H4 (cell line): ENCODE measurements at regions not wholly inside any gene's neighbourhood (a gene's known extent, or its start where the extent isn't known, plus 50 kb on each side); places are given as distances from the start of the nearest gene placed in this dataset.

ENCODE experiments used
- DNase-seq: peaks from one replicate; pipeline ENCODE4 v3.0.0-alpha.2; 2015; ENCODE audit warnings: low spot score

DNA sequence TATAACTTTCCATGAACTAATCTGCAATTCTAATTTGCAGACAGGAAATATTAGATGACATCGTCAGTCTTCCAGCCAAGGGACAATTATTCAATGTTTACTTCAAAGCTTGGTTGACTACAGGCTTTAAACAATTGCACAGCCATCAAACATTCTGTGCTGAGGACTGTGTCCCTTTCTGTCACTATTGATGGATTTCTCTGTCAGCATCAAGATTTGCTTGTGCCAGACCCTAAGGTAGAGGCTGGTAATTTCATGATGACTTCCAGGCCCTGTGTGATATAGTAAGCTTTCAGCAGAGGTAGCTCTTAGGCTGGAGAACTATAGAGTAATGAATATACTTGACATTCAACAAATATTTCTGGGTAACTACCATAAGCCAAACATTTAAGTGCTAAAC, 229.3 kb upstream of the ACTBL2 start:
- no peak for DNase-seq

DNA sequence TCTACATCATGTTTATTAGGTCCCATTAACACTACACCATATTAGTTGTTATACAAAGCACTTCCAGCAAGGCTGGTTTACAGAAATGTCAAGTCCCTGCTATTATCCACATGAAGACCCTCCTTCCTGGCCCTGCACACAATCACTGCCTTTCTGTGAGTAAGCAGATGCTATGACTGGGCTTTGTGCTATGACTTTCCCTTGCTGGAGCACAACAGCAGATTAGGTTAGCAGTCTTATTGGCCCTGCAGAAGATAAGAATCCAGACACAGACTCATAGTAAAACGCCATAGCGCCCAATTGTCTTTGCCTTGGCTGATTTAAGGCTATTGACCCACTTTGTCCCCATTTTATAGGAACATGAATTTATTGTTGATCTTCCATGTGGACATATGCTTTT, 228.9 kb upstream of the ACTBL2 start:
- DNase-seq = no peak

DNA sequence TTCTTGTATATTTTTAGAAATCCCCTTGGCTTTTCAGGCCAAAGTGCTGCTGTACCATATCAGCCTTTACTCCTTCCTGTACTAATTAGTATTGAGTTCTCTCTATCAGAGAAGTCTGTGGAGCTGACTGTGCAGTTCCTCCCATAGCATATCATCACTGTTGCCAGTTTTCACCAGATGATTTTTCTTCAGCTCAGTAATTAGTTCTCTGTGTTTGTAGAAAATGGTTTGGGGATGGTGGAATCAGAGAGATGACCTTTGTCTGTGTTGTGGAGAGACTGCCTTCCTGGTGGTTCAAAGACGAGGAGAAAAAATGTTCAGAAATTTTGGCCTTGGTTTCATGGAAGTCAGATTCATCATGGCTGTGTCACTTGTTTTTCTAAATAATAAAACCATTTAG, 227.5 kb upstream of the ACTBL2 start:
- DNase-seq = no peak

DNA sequence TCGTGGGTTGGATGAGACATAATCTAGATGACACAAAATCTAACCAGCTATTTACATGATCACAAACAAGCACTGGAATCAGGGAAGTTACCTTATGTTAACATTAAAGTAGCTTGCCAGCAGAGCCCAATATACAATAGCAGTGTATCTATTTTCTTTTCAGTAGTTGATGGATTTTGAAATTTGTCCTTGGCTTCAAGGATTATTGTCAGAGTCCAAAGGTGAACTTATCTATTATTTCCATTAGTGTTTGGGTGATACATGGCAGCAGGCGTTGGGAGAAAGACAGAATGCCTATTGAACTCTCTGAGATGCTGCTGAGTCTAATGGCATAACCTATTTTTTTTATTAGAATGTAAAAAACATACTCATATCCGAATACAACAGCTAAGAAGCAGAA, 223.2 kb upstream of the ACTBL2 start:
- no peak for DNase-seq

DNA sequence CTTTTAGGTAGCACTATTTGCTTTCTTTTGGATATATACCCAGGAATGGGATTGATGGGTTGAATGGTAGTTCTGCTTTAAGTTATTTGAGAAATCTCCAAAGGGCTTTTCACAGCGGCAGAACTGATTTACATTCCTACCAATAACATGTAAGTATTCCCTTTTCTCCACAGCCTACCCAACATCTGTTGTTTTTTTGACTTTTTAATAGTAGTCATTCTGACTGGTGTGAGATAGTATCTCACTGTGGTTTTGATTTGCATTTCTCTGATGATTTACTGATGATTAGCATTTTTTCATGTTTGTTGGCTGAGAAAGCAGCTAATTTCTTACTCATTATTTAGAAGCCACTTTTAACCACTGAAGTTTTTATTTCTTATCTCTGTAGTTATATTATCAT, 221.1 kb upstream of the ACTBL2 start:
- no peak for DNase-seq

DNA sequence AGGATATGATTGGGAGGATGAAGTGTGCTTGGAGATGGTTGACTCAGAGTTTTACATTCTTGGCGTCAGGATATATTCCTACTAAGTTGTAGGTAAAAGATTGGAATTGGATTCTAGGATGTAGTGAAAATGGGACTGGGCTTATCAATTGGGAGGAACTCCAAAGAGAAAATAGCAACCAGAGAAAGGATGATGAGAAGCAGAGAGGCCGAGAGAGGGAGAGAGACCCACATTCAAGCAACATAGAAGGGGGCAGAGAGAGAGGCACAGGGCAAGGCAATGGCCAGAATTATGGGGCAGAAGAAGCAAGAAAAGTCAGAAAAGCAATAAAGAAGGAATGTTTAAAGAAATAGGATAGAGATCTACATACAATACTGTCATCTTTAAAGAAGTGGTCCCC, 217.9 kb upstream of the ACTBL2 start:
- no peak for DNase-seq

DNA sequence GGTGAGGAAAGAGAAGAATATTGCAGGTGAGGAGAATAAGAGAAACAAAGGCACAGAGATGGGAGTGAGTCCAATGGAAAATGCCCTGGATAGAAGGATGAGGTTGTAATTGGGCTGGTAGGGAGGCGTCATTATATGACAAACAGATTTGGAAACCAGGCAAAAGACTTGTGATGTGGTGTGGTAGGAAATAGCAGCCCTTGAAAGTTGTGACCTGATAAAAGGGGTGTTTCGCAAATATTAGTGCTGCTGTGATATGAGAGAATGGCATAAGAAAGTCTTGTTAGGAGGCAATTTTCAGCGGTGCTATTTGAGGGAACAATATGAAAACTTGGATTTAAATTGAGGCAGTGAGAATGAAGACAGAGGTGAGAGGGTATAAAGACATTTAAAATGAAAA, 217.5 kb upstream of the ACTBL2 start:
- DNase-seq = no peak

DNA sequence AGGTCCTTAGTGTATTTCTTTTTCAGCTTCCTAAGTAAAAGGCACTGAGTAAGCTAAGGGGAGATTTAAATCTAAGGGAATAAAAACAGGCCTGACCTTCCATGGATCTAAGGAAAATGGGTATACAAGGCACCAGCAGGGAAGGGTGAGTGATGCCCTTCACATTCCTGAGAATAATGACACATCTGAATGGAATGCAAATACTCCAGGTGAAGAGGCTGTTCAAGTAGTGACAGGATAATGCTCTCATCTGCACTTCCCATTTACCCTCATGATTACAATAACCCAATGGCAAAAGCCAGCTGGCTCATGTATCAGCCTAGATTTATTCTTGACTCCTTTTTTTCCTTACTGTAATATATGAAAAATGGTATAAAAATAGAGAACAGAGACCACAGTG, 216.2 kb upstream of the ACTBL2 start:
- no peak for DNase-seq

DNA sequence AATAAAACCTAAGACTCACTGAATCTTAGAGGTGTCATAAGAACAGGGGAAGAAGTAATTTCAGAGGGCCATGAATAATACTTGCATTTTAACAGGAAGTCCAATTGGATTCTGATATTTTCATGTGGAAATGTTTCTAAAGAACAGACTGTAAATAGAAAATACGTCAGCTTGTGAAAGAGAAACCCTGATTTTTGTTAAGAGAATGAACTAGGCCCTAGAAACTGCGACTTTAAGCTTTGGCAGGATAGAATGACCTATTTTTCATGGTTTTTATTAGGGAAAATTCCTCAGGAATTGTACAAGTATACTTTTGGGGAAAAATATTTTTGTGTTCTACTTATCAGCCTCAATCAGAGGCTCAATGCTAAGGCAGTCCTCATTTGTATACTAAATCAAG, 215.5 kb upstream of the ACTBL2 start:
- no peak for DNase-seq

DNA sequence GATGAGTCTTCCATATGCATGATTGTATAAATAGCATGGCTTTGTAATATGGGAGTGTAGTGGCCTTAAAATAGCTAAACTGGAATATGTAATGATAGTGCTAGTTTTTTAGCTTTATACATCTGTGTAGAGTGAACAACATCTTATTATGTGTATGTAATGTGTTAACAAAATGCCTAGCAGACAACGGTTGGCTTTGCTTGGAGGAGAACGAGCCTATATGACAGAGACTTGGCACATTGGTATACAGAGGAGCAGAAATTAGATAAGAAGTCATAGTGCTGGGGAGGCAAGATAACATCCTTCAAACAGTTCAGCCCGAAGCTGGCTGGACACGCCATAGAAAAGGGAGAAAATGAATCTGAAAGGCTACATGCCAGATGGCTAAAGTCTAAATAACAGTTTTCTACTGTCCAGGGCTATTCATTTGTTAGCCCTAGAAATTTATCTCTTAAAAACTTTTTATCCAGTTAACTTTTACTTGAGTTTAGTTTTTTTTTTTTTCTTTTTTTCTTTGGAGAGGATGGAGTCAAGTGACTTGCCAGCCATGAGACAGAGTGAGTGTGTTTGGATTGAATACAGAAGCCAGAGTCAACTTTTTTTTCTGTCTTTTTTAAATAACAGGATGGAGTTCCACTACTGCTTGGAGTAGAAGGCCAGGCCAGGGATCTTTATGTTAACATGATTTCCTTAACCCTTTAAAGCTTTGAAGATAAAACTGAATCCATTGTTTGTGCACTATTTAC, 214.4 kb upstream of the ACTBL2 start:
- no peak for DNase-seq

DNA sequence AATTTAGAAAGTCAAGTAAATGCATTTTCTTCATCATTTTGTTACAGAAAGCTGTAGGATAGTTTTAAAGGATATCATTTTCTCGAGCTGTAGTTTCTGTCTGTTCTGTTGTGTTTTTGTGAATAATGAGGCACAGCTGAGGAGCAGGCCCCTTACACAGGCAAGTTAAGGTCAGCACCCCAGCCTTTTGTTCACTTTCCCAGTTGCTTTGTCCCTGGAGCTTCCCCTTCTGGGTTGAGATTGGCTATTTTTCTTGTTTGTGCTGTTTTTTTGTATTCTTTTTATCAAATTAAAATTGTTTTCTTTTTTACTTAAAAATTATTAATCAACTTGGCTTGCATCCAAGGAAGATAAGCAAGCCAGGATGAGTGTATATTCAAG, 213.8 kb upstream of the ACTBL2 start:
- DNase-seq = no peak

DNA sequence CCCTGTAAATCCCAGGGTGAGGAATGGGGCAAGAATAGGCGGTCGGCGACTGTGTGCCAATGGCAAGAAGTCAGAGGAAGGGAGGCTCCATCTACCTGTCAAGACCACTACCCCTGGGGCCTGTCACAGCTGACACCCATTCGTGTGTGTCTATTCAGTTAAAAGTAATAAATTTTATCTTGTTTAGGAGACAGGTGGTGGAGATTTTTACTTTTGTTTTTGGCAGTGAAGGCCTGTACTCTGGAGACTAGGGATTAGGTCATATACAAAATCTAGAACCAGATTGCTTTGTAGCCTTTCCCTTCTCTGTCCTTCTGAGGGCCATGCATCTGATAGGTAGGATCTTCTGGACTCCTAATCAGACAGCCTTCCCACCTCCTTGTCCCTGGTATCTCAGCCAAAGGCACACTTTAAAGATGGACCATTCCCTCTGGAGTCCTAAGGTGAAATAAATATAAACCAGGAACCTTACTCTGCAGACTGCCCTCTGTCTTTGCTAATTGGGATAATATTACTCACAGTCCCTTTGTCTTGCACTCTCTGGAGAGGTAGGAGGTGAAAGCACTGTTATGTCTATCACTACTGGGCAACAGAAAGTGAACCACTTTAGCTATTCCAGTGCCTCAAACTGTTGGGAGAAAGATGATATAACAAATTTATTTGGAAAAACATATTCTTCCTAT, 213.2 kb upstream of the ACTBL2 start:
- DNase-seq = no peak

DNA sequence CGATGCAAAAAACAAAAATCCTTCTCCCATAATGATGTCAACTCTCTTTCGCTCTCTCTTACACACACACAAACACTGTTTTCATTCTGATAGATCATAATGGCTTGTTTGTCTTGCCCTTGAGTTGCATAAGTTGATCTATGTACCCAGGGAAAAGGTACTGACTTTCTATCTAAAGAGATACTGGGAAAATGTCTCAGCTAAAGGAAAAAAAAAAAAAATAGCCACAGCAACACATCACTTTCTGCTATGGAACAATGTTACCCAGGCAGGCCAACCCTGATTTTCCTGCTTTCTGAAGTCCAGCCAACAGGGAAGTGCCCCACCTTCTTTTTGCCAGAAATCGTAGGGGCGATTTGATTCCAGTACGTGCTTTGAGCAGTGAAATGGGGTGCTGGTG, 212.6 kb upstream of the ACTBL2 start:
- DNase-seq = no peak

DNA sequence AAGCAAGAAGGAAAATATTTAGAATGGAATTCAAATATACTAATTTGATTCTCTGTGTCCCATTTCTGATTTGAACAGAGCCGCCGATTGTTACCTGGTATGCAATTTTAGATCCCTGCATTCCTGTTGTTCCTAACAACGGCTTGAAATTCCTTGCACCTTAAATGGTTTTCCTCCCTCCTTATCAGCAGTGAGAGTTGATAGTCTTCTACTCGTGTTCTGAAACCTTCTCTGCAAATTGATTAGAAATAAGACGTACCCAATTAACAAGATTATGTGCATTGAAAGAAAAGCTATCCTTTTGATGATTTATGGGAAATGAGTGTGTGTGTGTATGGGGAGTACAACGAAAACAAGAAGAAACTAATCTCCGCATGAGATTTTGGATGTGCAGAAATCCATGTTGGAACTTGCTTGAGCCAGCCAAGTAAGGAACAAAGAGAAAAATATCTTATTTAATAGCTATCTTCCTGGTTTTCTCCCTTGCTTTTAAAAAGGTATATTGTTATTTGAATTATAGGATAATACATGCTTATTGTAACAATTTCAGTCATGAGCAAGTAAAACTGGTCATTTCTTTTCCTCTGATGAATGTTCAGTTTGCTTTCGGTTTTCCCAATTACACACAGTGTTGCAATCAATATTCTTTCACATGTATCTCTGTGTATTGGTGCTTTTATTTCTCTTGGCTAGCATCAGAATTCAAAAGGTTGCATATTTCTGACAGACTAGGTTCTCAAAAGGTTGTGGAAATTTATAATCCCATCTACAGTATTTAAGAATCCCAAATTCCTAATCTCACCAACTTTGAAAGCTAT, 211.1 kb upstream of the ACTBL2 start:
- DNase-seq = no peak

DNA sequence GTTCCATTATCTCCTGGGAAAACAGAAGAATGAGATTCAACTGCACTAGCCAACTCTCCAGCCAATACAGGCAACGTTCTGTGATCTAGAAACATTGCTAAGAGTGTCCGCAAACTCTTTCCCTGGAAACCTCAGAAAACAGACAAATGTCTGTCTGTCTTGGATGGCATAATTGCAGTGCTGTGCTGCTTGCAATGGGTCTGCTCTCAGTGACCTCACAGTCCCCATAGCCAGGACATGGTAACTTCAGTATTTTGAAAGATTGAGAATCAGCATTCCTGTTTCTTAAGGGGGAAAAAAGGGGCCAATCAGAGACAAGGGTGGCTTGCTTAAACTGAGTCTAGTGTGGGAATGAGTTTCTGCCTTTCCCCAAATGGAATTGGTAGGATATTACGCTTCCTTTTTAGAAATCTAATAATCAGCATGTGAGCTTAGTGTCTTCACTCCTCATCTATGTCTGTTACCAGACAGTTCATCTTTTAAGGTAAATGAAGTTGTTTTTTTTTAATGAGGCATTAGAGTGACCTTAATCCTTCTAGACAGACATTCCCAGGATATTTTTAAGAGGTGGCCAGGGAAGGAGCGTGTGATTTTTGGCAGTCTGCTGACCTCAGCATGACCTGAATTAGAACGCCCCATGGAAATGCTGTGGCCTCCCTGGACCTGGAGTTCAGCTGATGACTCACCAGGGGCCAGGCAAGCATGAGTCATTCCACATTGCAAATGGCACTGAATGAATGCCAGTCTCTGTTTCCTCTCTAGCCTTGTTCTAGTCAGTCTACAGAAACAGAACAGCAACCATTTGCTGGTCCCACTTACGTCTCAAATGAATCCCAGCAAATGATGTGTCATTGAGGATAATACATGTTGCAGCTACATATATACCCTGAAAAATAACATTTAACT, 210.2 kb upstream of the ACTBL2 start:
- DNase-seq = peak; percentile 92

DNA sequence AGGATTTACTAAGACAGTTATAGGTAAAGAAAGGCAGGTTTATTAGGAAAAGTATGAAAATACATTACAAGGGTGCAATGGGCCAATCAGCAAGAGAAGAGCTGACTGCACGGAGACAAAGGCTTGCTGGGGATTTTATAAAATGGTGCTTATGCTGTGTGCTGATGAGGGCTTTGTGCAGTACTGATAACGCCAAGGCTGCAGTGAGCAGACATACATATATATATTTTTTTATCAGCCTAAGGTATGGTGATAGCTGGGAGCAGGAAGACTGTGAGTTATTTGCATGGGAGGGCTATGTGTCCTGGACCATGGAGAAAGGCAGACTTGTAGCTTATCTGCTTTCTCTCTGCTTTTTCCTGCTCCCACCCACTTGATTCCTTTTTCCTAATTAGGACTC, 208.1 kb upstream of the ACTBL2 start:
- DNase-seq = no peak

DNA sequence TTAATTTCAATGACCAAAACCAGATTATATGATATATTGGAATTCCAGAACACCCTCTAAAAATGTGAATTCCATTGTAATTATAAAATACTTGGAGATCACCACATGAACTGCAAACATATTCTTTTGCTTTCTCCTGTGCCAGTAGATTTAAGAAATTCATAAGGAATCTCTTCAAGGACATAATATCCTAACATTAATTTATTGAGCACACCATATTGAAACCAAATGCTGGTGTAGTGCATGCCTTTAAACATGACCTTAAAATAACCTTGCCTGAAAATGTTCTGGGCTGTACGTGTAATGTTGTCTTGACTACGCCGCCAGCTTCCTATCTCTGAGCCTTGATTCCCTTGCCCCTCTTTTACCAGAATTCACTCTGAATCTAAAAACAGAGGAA, 205.0 kb upstream of the ACTBL2 start:
- no peak for DNase-seq

DNA sequence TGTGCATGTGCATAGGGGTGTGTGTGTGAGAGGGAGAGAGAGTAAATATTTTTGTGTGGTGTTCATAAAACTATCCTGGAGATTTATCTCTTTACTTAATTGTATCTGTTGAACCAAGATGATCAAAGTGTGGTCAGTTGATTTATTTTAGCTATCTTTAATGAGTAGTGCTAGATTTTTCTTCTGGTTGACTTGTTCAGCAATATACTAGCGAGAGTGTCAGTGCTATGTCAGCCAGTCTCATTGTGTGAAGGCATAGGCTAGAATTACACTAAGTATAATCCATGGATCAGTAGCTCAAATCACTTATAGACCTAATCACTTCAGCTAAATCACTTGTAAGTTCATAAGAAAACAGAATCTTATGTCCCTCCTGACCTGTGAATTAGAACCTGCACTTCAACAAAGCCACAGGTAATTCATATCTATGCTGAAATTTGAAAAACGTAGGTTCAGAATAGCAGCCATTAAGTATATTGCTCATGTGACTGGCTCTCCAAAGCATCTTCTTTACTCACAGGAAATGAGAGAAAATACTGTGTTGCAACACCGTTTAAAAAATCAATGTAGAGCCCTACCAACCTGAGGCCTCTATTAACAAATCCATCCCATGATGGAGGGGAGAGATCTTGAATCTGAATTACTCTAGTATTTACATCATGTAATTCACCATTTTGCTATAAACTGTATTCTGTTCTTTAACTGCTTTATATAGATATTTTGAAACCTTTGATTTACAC, 203.1 kb upstream of the ACTBL2 start:
- no peak for DNase-seq

DNA sequence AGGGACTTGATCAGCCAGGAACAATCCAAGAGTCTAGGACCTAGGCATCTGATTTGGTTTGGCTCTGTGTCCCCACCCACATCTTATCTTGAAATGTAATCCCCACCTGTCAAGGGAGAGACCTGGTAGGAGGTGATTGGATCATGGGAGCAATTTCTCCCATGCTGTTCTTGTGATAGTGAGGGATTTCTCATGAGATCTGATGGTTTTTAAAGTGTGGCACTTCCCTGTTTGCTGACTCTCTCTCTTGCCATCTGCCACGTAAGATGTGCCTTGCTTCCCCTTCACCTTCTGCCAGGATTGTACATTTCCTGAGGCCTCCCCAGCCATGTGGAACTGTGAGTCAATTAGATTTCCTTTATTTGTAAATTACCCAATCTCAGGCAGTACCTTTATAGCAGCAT, 201.7 kb upstream of the ACTBL2 start:
- DNase-seq = no peak

DNA sequence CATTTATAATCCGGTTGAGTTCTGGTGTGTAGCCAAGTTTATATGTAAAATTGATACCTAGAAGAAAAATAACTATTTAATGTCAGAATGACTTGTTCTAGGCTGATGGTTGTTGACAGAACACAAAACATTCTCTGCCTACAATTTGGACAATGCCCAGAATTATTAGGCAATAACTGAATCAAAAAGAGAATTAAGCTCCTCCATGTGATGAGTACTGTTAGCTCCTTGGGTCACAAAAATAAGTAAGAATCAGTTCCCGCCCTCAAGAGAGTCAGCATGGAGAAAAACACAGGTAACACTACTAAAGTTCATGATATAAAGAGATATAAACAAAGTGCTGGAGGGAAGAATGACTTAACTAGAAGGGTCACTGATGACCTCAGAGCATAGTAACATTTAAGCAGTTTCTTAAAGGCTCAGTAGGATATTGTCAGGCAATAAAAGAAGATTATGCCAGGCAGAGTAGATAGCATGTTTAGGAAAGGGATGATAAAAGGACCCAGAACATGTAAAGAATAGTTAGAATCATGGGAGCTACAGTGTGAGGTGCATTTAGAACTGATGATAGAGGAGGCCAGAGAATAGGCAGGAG, 200.5 kb upstream of the ACTBL2 start:
- DNase-seq = no peak

DNA sequence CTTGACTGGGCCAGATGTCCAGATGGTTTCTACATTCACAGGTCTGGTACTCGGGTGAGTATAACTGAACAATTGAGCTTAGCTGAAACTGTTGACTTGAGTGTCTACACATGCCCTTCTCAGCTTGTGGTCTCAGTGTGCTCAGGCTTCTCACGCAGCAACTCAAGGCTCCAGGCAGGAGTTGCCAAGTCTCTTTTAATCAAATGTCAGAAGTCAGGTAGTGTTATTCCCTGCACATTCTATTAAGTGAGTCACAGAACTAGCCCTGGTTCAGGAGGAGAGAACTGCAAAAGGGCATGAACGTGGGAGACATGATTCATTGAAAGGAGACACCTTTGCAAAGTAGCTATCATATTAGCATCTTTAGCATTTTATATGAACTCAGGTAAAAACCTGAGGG, 199.3 kb upstream of the ACTBL2 start:
- no peak for DNase-seq
